NCI-H82 (cell line): ENCODE measurements at regions not wholly inside any gene's neighbourhood (a gene's known extent, or its start where the extent isn't known, plus 50 kb on each side); places are given as distances from the start of the nearest gene placed in this dataset.

ENCODE experiments used
- DNase-seq: peaks from one replicate; lab custom pipeline; 2025; lab: John Stamatoyannopoulos, UW

DNA sequence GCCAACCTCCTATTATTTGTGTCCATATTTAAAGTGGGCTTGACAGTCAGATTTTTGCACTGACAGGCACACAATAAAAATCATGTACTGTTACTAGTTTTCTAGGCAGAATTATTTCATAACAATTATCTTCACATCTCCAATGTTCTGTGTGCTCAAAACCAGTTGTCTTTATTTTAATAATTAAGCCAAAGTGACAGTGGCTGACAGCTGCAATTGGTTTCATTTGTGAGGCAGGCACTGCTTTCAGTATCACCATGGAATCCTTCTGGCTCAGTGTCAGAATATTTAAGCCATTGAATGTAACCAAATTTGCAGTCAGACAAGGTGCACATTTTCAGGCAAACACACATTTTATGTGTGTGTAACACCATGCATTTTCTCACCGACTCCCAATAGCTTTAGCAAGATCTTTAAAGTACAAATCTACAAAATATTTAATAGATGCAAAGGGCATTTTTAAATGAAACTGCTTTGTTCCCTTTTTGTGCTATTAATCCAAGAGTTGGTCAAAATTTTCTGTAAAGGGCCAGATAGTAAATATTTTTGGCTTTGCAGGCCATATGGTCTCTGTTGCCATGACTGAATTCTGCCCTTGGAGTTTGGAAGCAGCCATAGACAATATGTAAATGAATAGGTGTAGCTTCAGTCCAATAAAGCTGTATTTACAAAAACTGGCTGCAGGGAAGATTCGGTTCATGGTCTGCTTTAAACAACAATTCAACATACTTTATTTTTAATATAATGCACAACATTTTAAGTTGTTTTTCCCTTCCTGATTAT is 486.0 kb downstream of the KCNJ2 start:
- no peak for DNase-seq

DNA sequence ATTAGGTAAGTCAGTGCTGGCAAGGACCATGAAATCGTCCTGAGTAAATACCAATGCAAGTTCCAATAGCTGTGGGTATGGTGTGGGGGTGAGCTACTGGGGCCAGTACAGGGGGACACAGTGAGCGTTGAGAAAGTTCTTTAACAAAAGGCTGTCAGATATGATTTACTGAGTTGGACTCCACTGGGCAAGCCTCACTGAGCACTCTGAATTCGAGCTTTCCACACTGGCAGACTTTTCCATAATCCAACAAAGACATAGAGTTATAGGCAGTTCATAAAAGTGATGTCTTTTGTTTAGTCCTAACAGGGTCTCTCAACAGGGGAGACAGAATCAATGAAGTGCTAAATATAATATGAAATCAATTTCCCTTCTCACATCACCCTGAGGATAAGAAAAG is 489.0 kb downstream of the KCNJ2 start:
- DNase-seq, result no peak

DNA sequence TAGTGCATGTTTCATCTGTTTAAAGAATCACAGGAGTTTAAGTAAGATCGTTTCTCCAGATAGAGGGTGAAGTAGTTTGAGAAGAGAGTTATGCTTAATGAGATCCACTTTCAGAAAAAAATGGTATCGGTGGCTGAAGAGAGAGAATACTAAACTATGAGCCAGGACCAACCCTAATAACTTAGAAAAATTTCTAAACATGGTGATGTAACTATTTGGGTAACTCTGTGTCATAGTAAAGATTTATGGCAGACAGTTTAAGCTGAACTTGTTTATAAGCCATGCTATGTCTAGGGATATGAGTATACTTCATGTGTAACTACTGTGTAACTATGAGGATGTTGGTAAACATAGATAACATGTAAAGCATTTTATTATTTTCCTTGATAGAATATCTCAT is 489.5 kb downstream of the KCNJ2 start:
- no peak for DNase-seq

DNA sequence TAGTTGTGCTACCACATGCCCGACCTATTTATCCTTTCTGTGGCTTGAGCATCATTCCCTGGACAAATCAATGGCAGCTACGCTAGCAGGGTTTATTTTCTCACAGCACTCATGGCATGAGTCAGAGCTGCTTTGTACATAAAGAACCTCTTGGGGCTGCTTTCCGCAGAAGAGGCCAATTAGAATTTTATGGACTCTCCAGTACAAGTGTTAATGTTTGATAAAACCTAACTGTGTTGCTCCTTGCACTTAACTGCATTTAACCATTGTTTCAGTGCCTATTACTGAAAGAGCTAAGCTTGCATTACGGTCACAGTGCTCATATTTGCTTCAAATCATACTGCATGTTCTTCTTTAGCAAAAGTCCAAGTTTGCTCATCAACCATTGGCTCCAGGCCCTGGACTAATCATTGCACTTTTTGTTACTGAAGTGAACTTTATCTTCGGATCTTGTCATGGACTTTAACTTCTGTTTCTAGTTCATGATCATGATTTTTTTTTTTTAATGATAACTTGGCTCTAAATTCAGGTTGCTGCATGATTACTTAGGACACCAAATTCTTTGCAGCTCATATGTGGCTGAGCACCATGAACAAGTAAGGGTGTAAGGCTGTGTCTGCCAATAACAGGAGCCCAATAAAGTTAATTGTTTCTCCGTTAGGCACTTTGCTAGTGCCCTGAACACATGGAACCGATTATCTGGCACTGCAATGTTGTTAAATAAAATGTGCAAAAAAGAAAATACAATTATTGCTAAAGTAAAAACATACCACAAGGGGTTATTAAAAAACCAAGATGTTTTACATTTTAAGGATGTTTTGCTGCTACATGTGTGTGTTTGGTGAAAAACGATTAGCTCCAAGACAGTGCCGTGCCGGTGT is 492.2 kb downstream of the KCNJ2 start:
- no peak for DNase-seq

DNA sequence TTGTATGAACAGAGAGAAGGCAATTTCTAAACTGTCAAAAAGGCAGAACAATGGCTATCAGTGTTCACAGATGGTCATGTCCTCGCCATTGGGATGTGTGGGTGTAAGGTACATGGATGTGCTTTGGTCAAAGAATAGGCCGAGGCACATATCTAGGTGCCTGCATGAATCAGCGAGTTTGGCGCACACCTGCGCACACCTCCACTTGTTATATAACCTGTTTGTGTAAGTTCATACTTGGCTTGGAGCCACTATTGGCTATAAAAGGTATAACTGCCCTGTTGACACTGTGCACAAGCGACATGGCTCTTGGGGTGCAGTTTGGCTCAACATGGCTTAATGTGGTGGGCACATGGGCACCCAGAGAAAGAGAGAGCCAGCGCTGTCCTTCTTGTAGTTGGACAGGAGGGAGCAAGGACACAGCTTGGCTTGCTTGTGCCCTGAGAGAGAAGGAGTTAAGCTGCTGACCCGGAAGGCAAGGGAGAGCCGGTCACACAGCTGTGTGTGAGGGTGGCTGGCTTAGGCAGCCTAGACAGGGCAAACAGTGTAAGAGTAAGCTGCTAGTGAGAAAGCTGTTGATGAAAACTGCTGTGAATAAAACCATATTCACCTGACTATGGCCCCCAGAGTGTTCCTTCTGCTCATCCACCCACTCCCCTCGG is 499.1 kb downstream of the KCNJ2 start:
- no peak for DNase-seq

DNA sequence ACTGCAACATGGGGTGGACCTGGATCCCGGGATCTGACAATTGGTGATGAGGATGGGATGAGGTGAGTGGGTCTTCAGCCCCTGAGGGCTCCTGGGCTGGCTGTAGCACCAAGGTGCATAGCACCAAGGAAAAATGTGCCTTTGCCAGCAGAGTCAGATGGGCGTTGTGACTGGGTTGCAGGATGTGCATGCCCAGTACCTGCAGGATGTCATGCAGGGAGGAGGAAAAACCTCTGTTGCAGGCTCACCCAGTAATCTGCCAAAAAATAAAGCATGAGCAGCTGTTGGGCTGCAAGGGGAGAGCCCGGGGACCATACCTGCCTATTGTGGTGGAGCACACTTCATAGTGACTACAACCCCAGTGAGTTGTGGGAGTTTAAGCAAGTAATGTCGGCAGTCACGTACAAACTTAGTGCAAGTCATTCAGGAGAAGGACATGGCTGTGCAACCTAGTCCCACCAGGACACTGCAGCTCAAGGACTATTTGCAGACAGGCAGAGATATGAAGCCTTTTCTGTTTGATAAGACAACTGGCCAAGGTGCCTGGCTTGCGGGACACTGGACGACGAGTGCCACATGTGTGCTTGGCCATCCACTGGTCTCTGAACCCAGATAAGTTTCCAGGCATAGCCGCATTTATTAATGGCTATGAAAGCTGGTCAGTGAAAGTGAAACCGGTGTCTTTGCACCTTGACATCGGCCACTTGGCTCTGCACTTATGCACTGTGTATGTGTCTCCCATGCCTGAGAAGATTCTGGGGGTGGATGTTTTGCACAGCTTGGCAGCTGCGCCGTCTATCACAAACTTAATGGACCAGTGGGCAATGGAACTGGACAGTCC is 499.8 kb downstream of the KCNJ2 start:
- DNase-seq, result no peak

DNA sequence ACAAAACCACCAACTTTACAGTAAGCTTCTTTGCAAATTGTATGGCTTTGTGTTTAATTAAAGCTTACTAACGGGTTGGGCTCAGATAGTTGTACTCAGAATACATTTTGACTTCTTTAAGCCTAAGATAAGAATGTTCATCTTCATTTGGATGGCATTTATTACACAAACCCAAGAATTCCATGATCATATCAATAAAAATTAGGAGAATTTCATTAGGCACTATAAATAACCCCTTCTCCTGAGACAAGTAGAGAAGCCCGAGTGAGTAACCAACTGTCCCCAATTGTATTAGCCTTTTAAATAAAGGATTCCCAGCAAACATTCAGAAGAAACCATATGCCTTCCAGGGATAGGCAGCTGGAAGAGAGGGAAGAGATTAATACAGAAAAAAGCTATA is 504.7 kb downstream of the KCNJ2 start:
- DNase-seq, result no peak

DNA sequence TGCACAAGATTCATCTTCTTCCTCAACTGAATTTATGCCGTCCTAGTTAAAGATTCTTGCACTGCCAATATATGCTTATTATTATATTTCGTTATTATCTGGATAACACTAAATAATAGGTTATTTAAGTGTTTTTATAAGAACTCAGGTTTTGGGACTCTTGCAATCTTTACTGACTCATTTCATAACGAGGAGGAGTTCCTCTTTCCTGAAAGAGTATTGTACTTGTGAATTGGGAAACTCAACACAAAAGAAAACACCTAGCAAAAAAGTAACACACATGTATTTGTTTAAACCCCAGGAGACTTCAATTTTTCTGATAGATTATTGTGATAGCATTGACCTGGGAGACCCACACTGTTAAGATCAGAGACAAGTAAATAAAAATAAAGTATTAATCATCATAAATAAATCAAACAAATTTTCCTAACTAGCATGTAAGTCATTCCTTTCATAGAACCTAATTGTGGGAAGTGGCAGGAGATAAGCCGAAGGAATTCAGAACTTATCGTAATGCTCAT is 505.8 kb downstream of the KCNJ2 start:
- no peak for DNase-seq

DNA sequence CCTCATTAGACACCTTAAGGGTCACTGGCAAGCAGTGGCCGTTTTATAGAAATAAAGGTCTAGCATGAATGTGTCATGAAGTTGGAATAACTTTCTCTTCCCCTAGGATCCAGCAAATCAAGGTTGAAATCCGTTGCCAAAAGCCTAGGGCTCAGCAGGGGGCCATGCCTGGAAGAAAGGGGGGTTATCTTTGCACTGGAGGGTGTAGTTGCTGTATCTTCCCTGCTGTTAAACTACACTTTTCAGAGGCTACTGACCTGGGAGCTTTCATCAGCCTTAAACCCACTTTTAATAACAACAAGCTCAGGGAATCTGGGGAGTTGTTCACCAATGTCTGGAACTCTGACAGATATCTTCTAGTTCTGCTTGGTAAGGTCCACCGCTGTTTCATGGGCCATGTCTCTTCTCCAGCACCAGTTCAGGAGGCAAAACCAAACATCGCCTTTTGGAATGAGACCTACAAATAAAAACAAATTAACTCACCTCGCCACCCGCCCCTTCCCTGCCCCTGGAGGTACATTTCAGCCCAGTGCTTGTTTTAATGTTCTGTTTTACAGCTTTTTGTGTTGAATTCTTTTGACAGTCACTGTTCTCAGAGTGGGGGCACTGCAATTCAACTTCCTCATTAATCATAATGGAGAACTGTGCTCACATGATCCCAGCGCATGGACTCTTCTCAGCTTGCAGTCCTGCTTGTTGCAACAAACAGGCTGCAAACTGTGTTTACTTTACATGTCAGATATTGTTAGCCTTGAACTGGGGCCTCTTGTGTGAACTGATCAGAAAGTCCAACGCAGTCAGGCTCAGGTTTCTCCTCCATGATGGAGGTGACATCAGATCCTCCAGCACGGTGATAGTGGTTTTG is 508.7 kb downstream of the KCNJ2 start:
- no peak for DNase-seq

DNA sequence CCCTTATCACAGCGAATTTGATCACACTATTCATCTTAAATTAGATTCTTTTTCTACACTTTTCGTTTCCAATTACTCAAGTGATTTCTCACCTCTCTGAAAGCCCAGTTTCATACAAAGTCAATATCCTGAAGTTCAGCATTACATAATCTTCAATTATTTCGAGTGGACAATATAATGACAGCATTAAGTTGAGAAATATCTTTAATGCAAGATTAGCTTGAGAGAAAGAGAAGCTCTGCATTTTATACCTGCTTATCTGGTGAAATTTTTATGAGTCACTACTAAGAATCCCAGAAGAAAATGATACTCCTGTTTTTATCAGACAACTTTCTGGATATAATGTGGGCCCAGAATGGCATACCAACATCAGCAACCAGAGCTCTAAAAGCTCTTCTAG is 509.6 kb downstream of the KCNJ2 start:
- no peak for DNase-seq

DNA sequence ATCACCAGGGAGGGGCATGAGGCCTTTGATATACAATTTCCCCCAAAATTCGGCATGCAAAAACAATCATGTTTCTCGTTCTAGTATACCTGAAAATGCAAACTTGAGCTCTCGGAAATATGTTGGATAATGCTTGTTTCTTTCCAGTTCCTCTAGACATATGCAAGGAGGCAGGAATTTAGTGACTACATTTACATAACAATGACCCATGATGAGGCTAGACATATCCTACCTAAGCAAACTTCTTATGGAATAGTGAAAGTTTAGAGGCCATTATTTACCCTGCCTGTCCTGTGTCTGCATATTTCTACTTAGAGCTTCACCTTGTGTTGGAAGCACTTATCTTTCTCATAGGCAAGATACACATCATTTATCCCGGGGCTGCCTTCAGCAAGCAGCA is 514.6 kb downstream of the KCNJ2 start:
- DNase-seq, result no peak

DNA sequence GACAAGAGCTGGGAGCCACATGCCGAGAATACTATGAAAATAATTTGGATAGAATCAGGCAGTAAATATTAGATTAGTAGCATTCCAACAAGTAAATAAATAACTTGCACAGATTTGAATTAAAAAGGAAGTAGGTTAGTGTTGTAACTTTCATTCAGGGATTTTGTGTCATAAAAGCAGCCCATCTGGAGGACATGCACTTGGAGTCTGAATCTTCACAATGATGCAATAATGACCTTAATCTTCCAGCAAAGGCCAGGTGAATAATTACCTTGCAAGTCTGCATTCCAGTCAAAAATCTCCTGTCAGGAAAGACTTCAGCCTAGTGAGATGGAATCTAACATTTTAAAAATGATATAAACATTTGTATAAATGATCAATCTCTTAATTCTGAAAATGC is 518.1 kb downstream of the KCNJ2 start:
- DNase-seq, result no peak

DNA sequence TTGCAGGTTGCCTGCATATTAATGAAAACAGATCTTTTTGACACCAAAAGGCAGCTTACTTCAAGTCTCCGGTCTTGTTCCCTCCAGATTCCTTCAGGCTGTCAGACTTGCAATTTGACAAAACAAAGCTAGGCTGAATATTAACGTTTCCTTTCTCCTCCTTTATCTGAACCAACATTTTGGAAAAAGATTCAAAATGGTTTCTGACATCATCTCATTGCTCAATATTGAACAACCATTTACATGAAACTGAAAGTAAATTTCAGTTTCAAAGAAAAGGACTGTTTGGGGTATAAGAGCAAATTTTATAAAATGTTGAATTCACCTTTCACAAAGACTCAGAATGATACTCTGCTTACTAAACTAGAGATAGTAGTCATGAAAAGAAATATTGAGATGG is 521.8 kb downstream of the KCNJ2 start:
- no peak for DNase-seq

DNA sequence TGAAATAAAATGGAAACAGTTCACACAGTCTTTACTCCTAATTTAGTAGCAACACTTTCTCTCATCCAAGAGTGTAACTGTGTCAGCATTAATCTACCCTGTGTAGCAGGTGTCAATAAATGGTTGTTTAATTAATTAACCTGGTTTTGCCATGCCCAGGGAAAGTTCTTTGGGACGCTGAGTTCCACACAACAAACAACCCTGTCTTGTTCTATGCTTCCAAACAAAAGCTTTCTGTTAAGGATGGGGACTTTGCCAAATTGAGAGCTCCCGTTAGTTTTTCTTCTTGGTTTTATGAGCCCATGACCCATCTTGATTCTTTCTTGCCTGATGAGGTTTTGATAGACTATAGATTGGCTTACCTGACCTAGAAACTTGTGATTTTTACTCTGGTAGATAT is 530.1 kb downstream of the KCNJ2 start:
- no peak for DNase-seq

DNA sequence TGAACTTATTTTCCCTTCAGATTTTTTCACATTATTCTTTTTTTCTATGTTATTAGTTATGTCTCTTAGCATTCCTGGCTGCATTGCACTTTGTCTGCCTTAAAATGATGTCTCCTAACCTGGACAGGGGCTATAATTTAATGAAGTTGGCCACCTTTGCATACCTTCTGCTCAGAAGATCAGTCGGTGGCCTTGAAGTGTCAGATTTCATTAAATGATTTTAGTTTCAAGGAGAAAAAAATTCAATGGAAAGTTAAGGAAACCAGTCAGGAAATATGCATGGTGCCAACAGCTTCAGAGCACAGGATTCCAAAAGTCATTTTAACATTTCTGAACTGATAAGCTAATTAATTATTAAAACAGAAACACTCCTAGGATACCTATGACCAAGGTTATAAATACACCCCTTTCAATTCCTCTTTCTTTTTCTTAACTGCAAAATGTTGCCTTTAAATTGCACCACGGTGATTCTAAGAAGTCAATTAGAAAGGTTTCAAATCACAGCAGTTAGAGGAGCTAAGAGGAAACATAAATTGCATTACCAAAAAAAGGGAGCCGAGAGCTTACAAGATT is 533.4 kb downstream of the KCNJ2 start:
- no peak for DNase-seq

DNA sequence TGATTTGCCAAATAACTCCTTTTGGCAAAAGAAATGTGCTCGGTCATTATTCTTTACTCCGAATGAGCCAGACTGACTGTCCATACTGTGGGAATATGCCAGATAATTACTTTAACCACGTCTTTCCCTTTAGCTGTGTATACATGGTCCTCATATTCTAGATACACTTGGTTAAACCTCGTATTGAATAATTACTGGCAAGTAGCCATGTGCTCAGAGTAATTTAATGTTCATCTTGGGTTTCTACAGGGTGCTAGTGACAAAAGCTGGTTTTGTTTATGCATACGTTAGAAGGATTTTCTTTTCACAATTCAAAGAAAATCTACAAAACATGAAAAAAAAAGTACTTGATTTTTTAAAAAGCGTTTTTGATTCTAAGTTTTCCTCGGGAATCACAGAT is 540.3 kb downstream of the KCNJ2 start:
- no peak for DNase-seq

DNA sequence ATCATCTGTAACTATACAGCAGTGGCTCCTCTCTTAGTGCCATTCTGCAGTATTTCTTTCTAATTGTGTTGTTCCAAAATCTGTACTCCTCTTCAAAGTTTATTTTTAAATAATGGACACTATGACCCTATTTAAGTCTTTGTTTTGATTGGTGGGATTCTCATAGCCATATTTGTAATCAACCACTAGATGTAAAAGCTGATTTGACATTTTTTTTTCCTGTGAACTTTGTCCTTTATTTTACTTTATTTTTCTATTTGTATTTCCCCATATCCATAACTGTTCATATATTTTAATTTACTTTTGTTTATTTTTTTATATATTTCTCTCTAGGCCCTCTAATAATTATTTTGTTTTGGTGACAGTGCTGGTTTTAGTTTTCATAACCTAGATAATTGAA is 544.4 kb downstream of the KCNJ2 start:
- no peak for DNase-seq

DNA sequence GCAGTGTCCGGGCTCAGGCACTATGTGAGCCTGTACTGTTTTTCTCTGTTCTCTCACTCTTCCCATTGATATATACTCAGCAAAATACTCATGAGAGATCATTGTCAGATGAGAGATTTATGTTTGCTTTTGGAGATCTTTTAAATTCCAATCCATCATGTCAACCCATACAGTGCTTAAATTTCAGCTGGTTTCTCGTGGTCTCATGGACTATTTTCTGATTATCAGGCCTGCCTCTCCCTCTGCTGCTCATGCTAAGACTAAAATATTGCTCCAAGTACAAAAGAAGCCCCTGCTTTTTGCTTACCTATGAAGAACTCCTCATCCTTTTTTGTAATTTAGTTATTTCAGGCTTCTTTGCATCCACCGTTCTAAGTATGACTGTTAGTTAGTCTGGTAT is 547.2 kb downstream of the KCNJ2 start:
- DNase-seq, result no peak

DNA sequence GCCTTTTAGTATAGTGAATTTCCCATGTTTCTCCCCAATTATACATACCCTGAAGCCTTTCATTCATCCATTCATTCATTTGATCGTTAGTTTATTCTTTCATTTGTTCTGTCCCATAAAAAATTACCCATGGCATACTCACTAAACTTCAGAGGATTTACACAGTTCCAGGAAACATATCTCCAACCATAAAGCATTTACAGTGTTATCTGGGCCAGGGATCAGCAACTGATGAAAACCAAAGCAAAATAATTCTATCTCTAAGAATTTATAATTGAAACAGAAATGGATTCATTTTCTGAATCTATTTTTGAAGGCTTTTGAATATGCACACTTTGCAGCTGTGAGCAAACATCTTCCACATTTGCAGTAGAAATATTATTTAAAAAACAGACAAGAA is 547.7 kb downstream of the KCNJ2 start:
- DNase-seq, result no peak

DNA sequence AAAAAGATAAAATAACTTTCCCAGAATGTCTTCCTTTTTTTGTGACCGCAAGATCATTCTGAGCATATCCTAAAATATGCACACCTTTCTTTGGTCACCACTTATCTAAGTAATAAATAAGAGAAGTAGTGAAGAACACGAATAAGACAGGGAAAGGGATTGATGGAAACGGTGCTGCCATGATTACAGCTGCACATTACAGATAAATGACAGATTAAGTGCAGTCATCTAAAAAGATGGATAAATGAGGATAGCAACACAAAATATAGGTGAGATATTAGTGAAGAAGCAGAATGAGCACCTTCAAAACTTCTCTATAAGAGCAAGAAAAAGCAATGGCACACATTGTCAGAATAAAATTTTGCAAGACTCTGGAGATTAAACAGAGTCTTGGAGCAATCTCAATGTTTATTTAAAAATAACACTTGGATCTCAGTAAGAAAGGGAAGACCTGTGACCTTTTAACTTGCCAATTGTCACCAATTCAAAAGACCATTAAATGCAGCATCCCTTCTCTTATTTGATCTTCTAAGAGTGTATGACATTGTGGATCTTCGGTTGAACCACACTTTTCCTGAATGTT is 567.1 kb downstream of the KCNJ2 start:
- no peak for DNase-seq
